Thyroid gland (tissue), 4 donors: ENCODE measurements at regions not wholly inside any gene's neighbourhood (a gene's known extent, or its start where the extent isn't known, plus 50 kb on each side); places are given as distances from the start of the nearest gene placed in this dataset.
"Not testable (repeated sequence)": the region's sequence is repeated elsewhere in the genome, so short reads cannot be mapped to it uniquely, and the experiment has no call there.

ENCODE experiments used
- POLR2A ChIP-seq, 2 donors: fragments of 450-650 bp; IDR thresholded peaks; one replicate each; pipeline ENCODE4 v1.6.1; 2017; ENCODE audit warnings: antibody characterized with exemption in 2 of 2, mild to moderate bottlenecking in 2 of 2, moderate library complexity in 1 of 2
- TF ChIP-seq, protein P1 (sequence below), 6 experiments: fragments of 200-600 bp in 3 of 6; fragments of 450-650 bp in 3 of 6; sonication (generic) in 3 of 6; IDR thresholded peaks; one replicate each; pipeline ENCODE4 v1.5.1; 2016 to 2019; ENCODE audit warnings: antibody characterized with exemption in 6 of 6, mild to moderate bottlenecking in 2 of 6, inconsistent platforms in 1 of 6, moderate library complexity in 1 of 6

GRCh38 chr9:65397226-65397625, 112.2 kb upstream of the FOXD4L5 start:
- TF ChIP-seq, protein P1, sequence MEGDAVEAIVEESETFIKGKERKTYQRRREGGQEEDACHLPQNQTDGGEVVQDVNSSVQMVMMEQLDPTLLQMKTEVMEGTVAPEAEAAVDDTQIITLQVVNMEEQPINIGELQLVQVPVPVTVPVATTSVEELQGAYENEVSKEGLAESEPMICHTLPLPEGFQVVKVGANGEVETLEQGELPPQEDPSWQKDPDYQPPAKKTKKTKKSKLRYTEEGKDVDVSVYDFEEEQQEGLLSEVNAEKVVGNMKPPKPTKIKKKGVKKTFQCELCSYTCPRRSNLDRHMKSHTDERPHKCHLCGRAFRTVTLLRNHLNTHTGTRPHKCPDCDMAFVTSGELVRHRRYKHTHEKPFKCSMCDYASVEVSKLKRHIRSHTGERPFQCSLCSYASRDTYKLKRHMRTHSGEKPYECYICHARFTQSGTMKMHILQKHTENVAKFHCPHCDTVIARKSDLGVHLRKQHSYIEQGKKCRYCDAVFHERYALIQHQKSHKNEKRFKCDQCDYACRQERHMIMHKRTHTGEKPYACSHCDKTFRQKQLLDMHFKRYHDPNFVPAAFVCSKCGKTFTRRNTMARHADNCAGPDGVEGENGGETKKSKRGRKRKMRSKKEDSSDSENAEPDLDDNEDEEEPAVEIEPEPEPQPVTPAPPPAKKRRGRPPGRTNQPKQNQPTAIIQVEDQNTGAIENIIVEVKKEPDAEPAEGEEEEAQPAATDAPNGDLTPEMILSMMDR (IDR thresholded peaks at IDR 0.05), result not testable (repeated sequence)
- not testable (repeated sequence) for TF ChIP-seq POLR2A (IDR thresholded peaks at IDR 0.05)
